ENCODE measurements at regions not wholly inside any gene's neighbourhood (a gene's known extent, or its start where the extent isn't known, plus 50 kb on each side); places are given as distances from the start of the nearest gene placed in this dataset.

- DNase-seq = no peak
Observed at GRCh38 chr15:94535298-94536048, 304.1 kb downstream of the MCTP2 start.

- no peak for DNase-seq
Observed at GRCh38 chr15:94536549-94536948, 305.2 kb downstream of the MCTP2 start.

GRCh38 chr15:94538280-94538679, 306.9 kb downstream of the MCTP2 start:
- DNase-seq = no peak

- DNase-seq = no peak
Observed at GRCh38 chr15:94542391-94542790, 311.0 kb downstream of the MCTP2 start.

- DNase-seq = no peak
Observed at GRCh38 chr15:94546808-94547207, 315.4 kb downstream of the MCTP2 start.

- no peak for DNase-seq
Observed at GRCh38 chr15:94547711-94548110, 316.4 kb downstream of the MCTP2 start.

- no peak for DNase-seq
Observed at GRCh38 chr15:94555841-94556519, 324.6 kb downstream of the MCTP2 start.

GRCh38 chr15:94561036-94561689, 329.8 kb downstream of the MCTP2 start:
- no peak for DNase-seq

GRCh38 chr15:94563456-94563855, 332.1 kb downstream of the MCTP2 start:
- no peak for DNase-seq

GRCh38 chr15:94576889-94577533, 345.6 kb downstream of the MCTP2 start:
- DNase-seq = no peak

GRCh38 chr15:94579286-94579685, 347.9 kb downstream of the MCTP2 start:
- DNase-seq = no peak

GRCh38 chr15:94580211-94580885, 349.0 kb downstream of the MCTP2 start:
- no peak for DNase-seq

- DNase-seq = no peak
Observed at GRCh38 chr15:94582368-94582767, 351.0 kb downstream of the MCTP2 start.

GRCh38 chr15:94584833-94585244, 353.5 kb downstream of the MCTP2 start:
- peak; percentile 25 for DNase-seq

GRCh38 chr15:94586099-94586498, 354.7 kb downstream of the MCTP2 start:
- DNase-seq = no peak

- no peak for DNase-seq
Observed at GRCh38 chr15:94587113-94587512, 355.8 kb downstream of the MCTP2 start.

- no peak for DNase-seq
Observed at GRCh38 chr15:94588993-94589392, 357.6 kb downstream of the MCTP2 start.

GRCh38 chr15:94592495-94592894, 361.1 kb downstream of the MCTP2 start:
- no peak for DNase-seq

- no peak for DNase-seq
Observed at GRCh38 chr15:94596707-94597106, 365.3 kb downstream of the MCTP2 start.

GRCh38 chr15:94600505-94600904, 369.1 kb downstream of the MCTP2 start:
- no peak for DNase-seq

GRCh38 chr15:94602754-94603470, 371.6 kb downstream of the MCTP2 start:
- DNase-seq = no peak

- DNase-seq = no peak
Observed at GRCh38 chr15:94606286-94606685, 374.9 kb downstream of the MCTP2 start.
